ENCODE measurements at regions not wholly inside any gene's neighbourhood (a gene's known extent, or its start where the extent isn't known, plus 50 kb on each side); places are given as distances from the start of the nearest gene placed in this dataset.
A peak's percentile ranks its signal among the peaks of the same experiment; 100 is the strongest.
"Not testable (repeated sequence)": the region's sequence is repeated elsewhere in the genome, so short reads cannot be mapped to it uniquely, and the experiment has no call there.

GRCh38 chr6:1156411-1156810, 155.5 kb upstream of the FOXQ1 start:
- DNase-seq (ENCODE audit: low read depth in 2 of 2): not testable (repeated sequence)

GRCh38 chr6:1153696-1154245, 158.1 kb upstream of the FOXQ1 start:
- no peak for DNase-seq (ENCODE audit: low read depth in 2 of 2)

- DNase-seq (ENCODE audit: low read depth in 2 of 2): no peak
These were observed 165.4 kb upstream of the FOXQ1 start for GRCh38 chr6:1146500-1146899.

- DNase-seq (ENCODE audit: low read depth in 2 of 2): no peak
These were observed 166.1 kb upstream of the FOXQ1 start for GRCh38 chr6:1145768-1146218.

- DNase-seq (ENCODE audit: low read depth in 2 of 2): peak; percentile 83 to 85
These were observed 166.8 kb upstream of the FOXQ1 start for GRCh38 chr6:1144842-1145767.

- DNase-seq (ENCODE audit: low read depth in 2 of 2): no peak
These were observed 168.2 kb upstream of the FOXQ1 start for GRCh38 chr6:1143655-1144054.

GRCh38 chr6:1139155-1139890, 172.6 kb upstream of the FOXQ1 start:
- no peak for DNase-seq (ENCODE audit: low read depth in 2 of 2)

GRCh38 chr6:1137849-1138248, 174.0 kb upstream of the FOXQ1 start:
- DNase-seq (ENCODE audit: low read depth in 2 of 2): no peak

GRCh38 chr6:1136827-1137226, 175.1 kb upstream of the FOXQ1 start:
- no peak for DNase-seq (ENCODE audit: low read depth in 2 of 2)

GRCh38 chr6:1136415-1136774, 175.5 kb upstream of the FOXQ1 start:
- peak; percentile 58 to 59 for DNase-seq (ENCODE audit: low read depth in 2 of 2)

GRCh38 chr6:1135726-1136414, 176.0 kb upstream of the FOXQ1 start:
- no peak for DNase-seq (ENCODE audit: low read depth in 2 of 2)

GRCh38 chr6:1131285-1132079, 180.4 kb upstream of the FOXQ1 start:
- DNase-seq (ENCODE audit: low read depth in 2 of 2): peak; percentile 53 to 58

GRCh38 chr6:1130709-1131108, 181.2 kb upstream of the FOXQ1 start:
- DNase-seq (ENCODE audit: low read depth in 2 of 2): no peak

- peak; percentile 81 to 82 for DNase-seq (ENCODE audit: low read depth in 2 of 2)
These were observed 182.8 kb upstream of the FOXQ1 start for GRCh38 chr6:1129131-1129530.

GRCh38 chr6:1127597-1128288, 184.2 kb upstream of the FOXQ1 start:
- DNase-seq (ENCODE audit: low read depth in 2 of 2): no peak

GRCh38 chr6:1127129-1127528, 184.8 kb upstream of the FOXQ1 start:
- no peak for DNase-seq (ENCODE audit: low read depth in 2 of 2)

GRCh38 chr6:1126036-1126435, 185.9 kb upstream of the FOXQ1 start:
- DNase-seq (ENCODE audit: low read depth in 2 of 2): no peak

- no peak for DNase-seq (ENCODE audit: low read depth in 2 of 2)
These were observed 186.6 kb upstream of the FOXQ1 start for GRCh38 chr6:1125297-1125696.

GRCh38 chr6:1124885-1125284, 187.0 kb upstream of the FOXQ1 start:
- DNase-seq (ENCODE audit: low read depth in 2 of 2): no peak

Measured in fibroblast of skin of left biceps (primary cell).